Mesothelial cell of epicardium (in vitro differentiated cells): ENCODE measurements at regions not wholly inside any gene's neighbourhood (a gene's known extent, or its start where the extent isn't known, plus 50 kb on each side); places are given as distances from the start of the nearest gene placed in this dataset.

Source experiments
- DNase-seq, 2 experiments: peaks; one replicate each; pipeline ENCODE4 v3.0.0; 2021; ENCODE audit warnings: low spot score in 2 of 2; ENCODE audit not compliant: unreplicated experiment in 2 of 2
- H3K27ac Mint-ChIP-seq: 2 replicates; pipeline ENCODE4 v1.8.0; 2021; ENCODE audit warnings: mixed read lengths
- H3K27me3 Mint-ChIP-seq: 2 replicates; pipeline ENCODE4 v1.8.0; 2021; ENCODE audit warnings: low read depth, mixed read lengths
- H3K36me3 Mint-ChIP-seq: 2 replicates; pipeline ENCODE4 v1.8.0; 2021; ENCODE audit warnings: mixed read lengths
- H3K4me1 Mint-ChIP-seq: 2 replicates; pipeline ENCODE4 v1.8.0; 2021; ENCODE audit warnings: mixed read lengths
- H3K4me3 Mint-ChIP-seq: 2 replicates; pipeline ENCODE4 v1.8.0; 2021; ENCODE audit warnings: mild to moderate bottlenecking, moderate library complexity, mixed read lengths
- H3K9me3 Mint-ChIP-seq: 2 replicates; pipeline ENCODE4 v1.8.0; 2021; ENCODE audit warnings: mixed read lengths
- TF ChIP-seq, protein P1 (sequence below): fragments of 200-600 bp; sonication (generic); IDR thresholded peaks from one replicate; pipeline ENCODE4 v1.5.0; 2021; ENCODE audit warnings: antibody characterized with exemption; ENCODE audit not compliant: unreplicated experiment

DNA sequence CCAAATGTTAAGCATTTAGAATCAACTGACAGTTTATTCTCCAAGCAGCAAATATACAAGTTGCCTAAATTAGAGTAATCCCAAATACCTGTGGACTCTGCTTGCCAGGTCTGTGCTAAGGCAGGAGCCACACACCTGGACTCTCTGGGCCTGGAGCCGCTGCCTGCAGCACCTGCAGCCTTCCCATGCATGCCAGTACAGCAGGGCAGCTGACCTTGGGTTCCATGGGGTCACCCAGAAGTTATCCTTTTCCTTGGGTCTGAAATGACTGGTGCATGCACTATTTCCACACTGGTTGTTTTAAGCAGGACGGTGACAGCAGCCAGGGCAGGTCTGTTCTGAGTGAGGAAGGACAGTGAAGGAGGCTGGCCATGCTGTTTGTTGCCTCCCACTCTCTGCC, 573.2 kb downstream of the GLRX3 start:
- peaks cover 7% of the 10 kb centered on the region for H3K27me3 Mint-ChIP-seq
- peaks cover 21% of the 10 kb centered on the region for H3K4me1 Mint-ChIP-seq
- H3K9me3 Mint-ChIP-seq: no peaks in the 10 kb centered on the region
- no peak for DNase-seq
- H3K27ac Mint-ChIP-seq: no peak overlapping the region
- H3K36me3 Mint-ChIP-seq: no peaks in the 10 kb centered on the region
- TF ChIP-seq, protein P1, sequence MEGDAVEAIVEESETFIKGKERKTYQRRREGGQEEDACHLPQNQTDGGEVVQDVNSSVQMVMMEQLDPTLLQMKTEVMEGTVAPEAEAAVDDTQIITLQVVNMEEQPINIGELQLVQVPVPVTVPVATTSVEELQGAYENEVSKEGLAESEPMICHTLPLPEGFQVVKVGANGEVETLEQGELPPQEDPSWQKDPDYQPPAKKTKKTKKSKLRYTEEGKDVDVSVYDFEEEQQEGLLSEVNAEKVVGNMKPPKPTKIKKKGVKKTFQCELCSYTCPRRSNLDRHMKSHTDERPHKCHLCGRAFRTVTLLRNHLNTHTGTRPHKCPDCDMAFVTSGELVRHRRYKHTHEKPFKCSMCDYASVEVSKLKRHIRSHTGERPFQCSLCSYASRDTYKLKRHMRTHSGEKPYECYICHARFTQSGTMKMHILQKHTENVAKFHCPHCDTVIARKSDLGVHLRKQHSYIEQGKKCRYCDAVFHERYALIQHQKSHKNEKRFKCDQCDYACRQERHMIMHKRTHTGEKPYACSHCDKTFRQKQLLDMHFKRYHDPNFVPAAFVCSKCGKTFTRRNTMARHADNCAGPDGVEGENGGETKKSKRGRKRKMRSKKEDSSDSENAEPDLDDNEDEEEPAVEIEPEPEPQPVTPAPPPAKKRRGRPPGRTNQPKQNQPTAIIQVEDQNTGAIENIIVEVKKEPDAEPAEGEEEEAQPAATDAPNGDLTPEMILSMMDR: no peak
- no peak overlapping the region for H3K4me3 Mint-ChIP-seq

DNA sequence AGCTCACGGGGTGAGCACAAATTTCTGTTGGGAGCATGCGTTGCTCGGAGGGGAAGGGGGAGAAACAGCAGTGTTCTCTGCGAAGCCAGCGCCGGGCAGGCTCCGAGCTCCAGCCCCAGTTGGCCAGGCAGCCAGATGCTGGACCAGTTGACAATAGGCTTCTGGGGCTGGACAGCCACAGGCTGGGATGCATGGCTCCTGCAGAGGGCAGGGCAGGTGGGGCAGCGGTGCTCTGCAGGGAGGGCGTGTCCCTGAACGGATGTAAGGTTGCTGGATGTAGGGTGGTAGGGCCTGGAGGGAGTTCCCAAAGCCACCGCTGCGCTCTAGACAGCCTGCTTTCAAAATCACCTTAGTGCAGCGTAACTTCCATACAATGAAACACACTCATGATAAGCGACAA, 574.9 kb downstream of the GLRX3 start:
- H3K36me3 Mint-ChIP-seq: no peaks in the 10 kb centered on the region
- H3K27me3 Mint-ChIP-seq: peaks cover 3% of the 10 kb centered on the region
- DNase-seq: no peak
- TF ChIP-seq, protein P1: no peak
- H3K27ac Mint-ChIP-seq: no peak overlapping the region
- H3K4me1 Mint-ChIP-seq: peaks cover 19% of the 10 kb centered on the region
- H3K4me3 Mint-ChIP-seq: no peak overlapping the region
- H3K9me3 Mint-ChIP-seq: no peaks in the 10 kb centered on the region

DNA sequence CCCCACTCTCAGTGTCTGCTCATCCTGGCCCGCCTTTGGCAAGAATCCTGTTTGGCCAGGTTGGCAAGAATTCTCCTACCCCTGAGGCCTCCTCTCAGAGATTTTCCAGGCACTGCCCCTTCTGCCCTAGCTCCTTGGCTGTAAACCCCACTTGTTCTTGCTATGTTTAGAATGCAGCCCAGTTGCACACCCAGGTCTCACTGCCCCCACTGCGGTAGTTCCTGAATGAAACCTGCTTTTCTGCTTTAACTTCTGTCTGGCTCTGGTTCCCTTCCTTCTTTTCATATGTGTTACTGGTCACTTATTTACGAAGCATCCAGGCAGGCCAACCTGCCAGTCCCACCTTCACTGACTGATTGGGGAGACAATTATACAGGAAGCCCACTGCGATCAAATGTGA, 576.9 kb downstream of the GLRX3 start:
- no peak for DNase-seq
- H3K27me3 Mint-ChIP-seq: peaks cover 3% of the 10 kb centered on the region
- no peaks in the 10 kb centered on the region for H3K9me3 Mint-ChIP-seq
- no peaks in the 10 kb centered on the region for H3K36me3 Mint-ChIP-seq
- H3K27ac Mint-ChIP-seq: peak overlapping the region; percentile 85
- H3K4me3 Mint-ChIP-seq: no peak overlapping the region
- TF ChIP-seq, protein P1: no peak
- peaks cover 16% of the 10 kb centered on the region for H3K4me1 Mint-ChIP-seq

DNA sequence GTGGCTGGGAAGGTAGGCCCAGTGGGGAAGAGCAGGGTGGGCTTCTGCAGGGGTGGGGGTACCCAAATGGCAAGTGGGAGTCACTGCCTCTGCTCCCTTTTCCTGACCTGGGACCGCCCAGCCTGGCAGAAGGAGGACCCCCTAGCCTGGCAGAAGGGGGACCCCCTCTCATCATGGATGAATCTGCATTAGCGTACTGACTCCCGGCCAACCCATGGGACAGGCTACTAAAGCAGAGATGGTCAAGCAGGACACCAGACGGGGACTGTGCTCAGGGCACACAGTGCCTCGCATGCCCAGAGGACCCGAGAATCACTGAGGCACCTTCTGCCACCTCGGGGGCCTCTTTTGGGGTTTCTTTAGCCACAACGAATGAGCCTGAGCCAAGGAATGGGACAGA, 577.5 kb downstream of the GLRX3 start:
- no peak for DNase-seq
- H3K9me3 Mint-ChIP-seq: no peaks in the 10 kb centered on the region
- peaks cover 16% of the 10 kb centered on the region for H3K4me1 Mint-ChIP-seq
- no peaks in the 10 kb centered on the region for H3K36me3 Mint-ChIP-seq
- no peak overlapping the region for H3K4me3 Mint-ChIP-seq
- H3K27me3 Mint-ChIP-seq: peaks cover 3% of the 10 kb centered on the region
- TF ChIP-seq, protein P1: no peak
- H3K27ac Mint-ChIP-seq: no peak overlapping the region

DNA sequence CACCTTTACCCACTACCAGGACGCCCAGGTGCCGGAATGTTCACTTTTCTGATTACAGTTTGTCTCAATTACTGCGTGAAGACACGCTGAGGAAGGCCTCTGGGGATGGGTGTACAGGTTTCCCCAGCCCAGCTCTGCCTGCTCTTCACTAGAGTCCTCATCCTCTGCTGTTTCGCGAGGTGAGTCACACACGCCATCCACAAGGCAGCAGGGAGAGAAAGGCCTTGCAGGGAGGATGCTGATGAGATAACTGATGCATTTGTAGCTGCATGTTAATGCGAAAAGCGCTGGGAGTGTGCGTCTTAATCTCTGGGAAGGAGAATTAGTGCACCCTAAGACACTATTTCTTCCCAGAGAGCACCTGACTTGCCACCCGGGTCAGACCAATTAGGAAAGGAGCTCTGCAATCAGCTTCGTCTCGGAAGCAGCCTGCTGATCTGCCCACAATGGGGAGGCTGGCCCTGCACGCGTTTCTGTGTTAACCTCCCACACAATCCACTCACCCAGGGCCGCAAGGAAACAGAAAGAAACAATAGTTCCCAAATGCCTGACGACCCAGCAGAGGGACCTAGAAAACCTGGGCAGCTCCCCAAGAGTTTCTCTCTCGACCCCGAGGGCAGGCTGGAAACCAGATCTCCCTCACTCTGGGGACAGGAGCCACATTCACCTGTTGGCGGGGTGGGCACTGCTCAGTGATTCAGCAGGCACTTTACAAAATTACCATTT, 578.7 kb downstream of the GLRX3 start:
- Mint-ChIP-seq H3K27me3 (peaks cover 3% of the 10 kb centered on the region), H3K9me3 (no peaks in the 10 kb centered on the region), H3K4me3 (no peak overlapping the region), H3K27ac (no peak overlapping the region), H3K36me3 (no peaks in the 10 kb centered on the region), H3K4me1 (peaks cover 16% of the 10 kb centered on the region)
- DNase-seq: no peak
- TF ChIP-seq, protein P1: no peak
